DMS53 (cell line): ENCODE measurements at regions not wholly inside any gene's neighbourhood (a gene's known extent, or its start where the extent isn't known, plus 50 kb on each side); places are given as distances from the start of the nearest gene placed in this dataset.
A peak's percentile ranks its signal among the peaks of the same experiment; 100 is the strongest.

Source experiments
- DNase-seq: peaks from one replicate; lab custom pipeline; 2025; lab: John Stamatoyannopoulos, UW

DNA sequence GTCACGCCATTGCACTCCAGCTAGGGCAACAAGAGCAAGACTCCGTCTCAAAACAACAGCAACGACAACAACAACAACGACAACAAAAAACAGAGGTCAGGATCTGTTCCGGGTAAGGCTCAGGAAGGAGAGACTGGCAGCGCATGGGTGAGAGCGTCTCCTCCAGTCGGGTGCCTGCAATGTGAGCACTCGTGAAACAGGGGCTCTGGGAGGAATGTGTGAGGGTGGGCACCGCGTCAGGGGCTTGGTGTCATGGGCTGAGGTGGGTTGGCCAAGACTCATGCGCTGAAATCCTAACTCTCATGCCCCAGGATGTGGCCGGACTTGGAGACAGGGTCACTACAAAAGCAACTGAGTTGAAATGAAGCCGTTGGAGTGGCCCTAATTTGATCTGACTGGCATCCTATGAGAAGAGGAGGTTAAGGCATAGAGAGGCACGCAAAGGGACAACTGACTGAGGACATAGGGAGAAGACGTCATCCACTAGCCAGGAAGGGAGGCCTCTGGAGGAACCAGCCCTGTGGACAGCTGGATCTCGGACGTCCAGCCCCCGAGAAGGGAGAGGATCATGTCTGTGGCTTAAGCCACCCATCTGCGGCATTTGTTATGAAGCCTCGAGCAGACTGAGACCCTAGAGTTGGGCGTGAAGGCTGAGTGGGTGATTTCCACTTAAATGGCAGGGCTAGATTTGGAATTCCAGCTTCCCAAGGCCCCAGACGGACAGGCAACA lies 241.5 kb upstream of the PITRM1 start:
- DNase-seq: no peak

GRCh38 chr10:3412646-3413045 lies 240.1 kb upstream of the PITRM1 start:
- DNase-seq: no peak

- no peak for DNase-seq
These were observed 239.5 kb upstream of the PITRM1 start for GRCh38 chr10:3412071-3412582.

GRCh38 chr10:3411044-3411443 lies 238.5 kb upstream of the PITRM1 start:
- peak; percentile 15 for DNase-seq

DNA sequence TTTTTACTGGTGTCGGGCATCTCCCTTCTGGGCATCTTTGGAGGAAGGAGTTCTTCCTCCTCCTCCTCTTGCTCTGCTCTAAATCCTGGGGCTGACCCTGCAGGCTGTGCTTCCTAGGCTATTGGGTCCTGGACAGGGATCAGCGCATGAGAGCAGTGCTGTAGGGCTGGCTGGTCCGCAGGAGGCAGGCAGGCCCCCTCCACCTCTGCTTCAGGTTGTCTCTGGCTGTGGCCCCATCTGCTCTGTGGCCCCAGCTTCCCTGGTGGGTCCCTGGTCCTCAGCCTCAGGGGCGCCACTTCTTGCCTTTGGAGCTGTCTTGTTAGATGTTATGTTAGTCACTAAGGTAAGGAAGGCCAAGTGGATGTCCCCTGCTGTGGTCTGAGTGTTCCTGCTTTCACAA lies 237.3 kb upstream of the PITRM1 start:
- no peak for DNase-seq

- no peak for DNase-seq
These were observed 236.2 kb upstream of the PITRM1 start for GRCh38 chr10:3408603-3409365.

- DNase-seq: peak; percentile 95
These were observed 234.6 kb upstream of the PITRM1 start for GRCh38 chr10:3407208-3407607.

- peak; percentile 91 for DNase-seq
These were observed 234.0 kb upstream of the PITRM1 start for GRCh38 chr10:3406556-3406955.

- no peak for DNase-seq
These were observed 231.8 kb upstream of the PITRM1 start for GRCh38 chr10:3404381-3404780.

DNA sequence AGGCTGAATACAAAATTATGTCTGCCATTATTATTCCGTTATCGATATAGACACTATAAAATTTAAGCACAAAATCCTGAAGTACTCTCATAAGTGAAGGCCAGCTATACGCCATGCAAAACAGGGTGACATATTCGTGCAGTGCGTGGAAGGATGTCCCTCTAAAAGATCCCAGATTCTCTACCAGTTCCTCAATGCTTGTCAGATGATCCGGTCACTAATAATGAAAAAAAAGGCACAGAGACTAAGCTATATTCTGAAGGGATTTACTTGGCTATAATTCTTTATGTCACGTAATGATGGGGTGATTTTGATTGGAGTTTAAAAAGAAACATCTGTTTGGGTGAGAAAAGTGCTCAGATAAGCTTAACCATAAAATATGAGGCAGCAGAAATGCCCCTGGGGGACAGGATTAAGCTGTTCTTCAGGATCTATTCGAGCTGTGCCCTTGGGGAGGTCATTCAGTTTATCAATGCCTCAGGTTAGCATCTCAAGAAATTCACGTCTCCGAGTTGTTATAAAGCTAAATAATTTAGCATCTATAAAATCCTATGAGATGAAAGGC lies 229.7 kb upstream of the PITRM1 start:
- no peak for DNase-seq

GRCh38 chr10:3401491-3401938 lies 228.9 kb upstream of the PITRM1 start:
- DNase-seq: no peak

- no peak for DNase-seq
These were observed 227.8 kb upstream of the PITRM1 start for GRCh38 chr10:3400348-3400747.

- DNase-seq: no peak
These were observed 227.2 kb upstream of the PITRM1 start for GRCh38 chr10:3399756-3400155.

DNA sequence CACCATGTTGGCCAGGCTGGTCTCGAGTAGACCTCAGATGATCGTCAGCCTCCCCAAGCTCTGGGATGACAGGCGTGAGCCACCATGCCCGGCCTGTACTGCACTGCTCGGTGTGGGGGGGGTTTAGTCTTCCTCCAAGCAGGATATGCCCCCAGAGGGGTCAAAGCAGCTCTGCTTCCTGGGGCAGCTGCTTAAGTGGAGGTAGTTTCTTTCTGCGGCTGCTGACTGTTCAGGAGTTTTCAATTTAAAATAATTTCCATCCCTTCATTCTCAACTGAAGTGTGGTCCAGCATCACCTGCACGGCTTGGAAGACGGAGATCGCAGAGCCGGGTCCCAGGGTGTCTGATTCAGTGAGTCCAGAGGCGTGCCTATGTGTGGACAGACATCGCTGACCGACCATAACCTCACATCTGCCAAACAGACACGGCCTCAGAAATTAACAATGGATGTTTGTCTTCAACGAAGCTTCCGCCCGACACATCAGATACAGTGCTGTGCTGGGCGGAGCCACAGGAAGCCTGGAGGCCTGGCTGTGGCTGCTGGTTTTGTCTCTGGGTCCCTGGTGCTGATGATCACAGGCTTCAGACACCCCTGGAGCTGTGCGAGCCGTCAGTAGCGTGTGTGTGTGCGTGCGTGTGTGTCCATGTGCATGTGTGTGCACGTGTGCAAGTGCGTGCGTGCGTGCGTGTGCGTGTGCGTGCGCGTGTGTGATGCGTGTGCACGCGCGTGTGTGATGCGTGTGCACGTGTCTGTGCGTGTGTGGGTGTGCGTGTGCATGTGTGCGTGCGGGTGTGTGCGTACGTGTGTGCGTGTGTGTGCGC lies 226.5 kb upstream of the PITRM1 start:
- no peak for DNase-seq

GRCh38 chr10:3397846-3398245 lies 225.3 kb upstream of the PITRM1 start:
- DNase-seq: no peak

DNA sequence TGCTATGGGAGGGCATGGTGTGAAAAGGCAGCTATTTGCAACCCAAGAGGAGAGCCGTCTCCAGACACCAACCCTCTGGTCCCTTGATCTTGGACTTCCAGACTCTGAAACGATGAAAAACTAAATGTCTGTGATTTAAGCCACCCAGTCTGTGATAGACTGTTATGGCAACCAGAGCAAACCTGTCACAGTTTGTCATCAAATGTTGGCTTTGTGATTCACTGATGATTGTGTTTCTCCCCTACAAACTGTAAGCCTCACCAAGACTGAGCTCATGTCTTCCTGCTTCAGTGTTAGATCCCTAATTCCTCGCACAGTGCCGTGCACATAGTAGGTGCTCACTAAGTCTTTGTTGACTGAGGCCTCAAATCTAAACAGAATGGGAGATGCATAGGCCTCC lies 224.6 kb upstream of the PITRM1 start:
- DNase-seq: peak; percentile 72

DNA sequence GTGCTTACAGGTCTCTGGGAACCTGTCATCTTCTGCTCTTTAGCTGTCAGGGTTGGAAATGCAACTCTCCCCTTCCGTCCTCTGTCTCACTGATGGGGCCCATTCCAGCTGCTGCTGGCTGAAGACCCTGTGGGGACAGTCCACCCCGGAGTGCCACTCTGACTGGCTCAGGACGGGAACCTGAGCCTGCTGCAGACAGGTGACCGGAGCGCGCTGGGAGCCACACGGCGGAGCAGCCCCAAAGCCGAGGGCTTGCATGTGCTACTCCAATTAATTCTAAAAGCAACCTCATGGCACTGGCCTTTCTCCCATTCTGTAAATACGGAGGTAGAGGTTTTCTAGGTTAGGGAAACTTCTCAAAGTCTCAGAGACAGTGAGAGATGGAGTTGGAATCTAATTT lies 223.5 kb upstream of the PITRM1 start:
- no peak for DNase-seq

- DNase-seq: peak; percentile 94
These were observed 222.9 kb upstream of the PITRM1 start for GRCh38 chr10:3395458-3395861.

DNA sequence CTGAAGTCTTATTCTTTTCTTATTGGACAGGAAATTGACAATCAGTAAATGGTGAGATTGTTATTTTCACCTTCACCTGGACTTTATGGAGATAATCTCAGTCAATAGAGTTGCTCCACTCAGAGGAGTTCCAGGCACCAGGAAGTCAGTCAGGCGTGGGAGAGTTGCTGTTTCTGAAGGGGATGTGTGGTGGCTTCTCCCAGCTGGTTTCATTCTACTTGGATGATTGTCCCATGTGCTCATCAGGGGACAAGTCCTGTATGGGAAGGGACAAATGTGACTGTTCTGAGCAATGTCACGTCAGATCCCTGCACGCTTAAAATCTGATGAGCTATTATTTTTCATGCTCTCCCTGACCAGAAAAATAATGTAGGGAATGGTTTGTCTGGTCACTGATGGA lies 222.5 kb upstream of the PITRM1 start:
- DNase-seq: peak; percentile 94

- peak; percentile 56 for DNase-seq
These were observed 221.4 kb upstream of the PITRM1 start for GRCh38 chr10:3393958-3394357.

DNA sequence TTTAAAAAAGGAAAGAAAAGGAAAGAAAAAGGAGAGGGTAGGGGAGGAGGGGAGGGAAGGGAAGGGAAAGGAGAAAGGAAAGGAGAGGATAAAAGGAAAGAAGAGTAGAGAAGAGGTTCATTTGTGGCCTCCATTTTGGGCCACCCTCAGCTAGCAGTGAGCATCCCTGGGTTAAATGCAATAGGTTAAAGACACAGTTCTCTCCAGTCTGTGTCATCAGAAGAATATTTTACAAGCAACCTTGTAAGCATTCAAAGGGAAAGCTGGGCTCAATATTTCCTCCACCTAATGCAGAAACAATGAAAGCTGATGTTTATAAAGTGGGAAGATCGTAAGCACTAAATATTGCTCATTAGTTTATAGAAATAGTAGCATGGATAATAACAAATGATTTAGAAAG lies 219.1 kb upstream of the PITRM1 start:
- no peak for DNase-seq

- DNase-seq: no peak
These were observed 216.5 kb upstream of the PITRM1 start for GRCh38 chr10:3389130-3389529.
